CD8-positive, alpha-beta memory T cell (primary cell): ENCODE measurements at regions not wholly inside any gene's neighbourhood (a gene's known extent, or its start where the extent isn't known, plus 50 kb on each side); places are given as distances from the start of the nearest gene placed in this dataset.

ENCODE experiments used
- CTCF ChIA-PET: fragments of 350-600 bp; sonication (Branson Sonifier 250); formaldehyde crosslinking; loops from one replicate; lab custom pipeline; 2021; ENCODE audit warnings: antibody characterized with exemption; lab: Charles Lee
- POLR2A ChIA-PET: fragments of 350-600 bp; sonication (Branson Sonifier 250); formaldehyde crosslinking; loops from one replicate; lab custom pipeline; 2021; ENCODE audit warnings: antibody characterized with exemption; lab: Charles Lee
- DNase-seq, 5 donors: peaks; one replicate each; pipeline versions ENCODE4 v3.0.0 to v3.0.0-alpha.2; 2020 to 2022; ENCODE audit warnings: mixed read lengths in 1 of 5
- H3K27ac ChIP-seq: one replicate; pipeline ENCODE4 v1.7.0; 2013; ENCODE audit warnings: low read depth, mild to moderate bottlenecking, low read length, moderate library complexity
- H3K27me3 ChIP-seq: 2 replicates; pipeline ENCODE4 v1.7.0; 2013; ENCODE audit warnings: low read length, mild to moderate bottlenecking; ENCODE audit not compliant: insufficient read depth, poor library complexity, severe bottlenecking
- H3K36me3 ChIP-seq: 2 replicates; pipeline ENCODE4 v1.7.0; 2013; ENCODE audit warnings: mild to moderate bottlenecking, low read length, moderate library complexity; ENCODE audit not compliant: insufficient read depth
- H3K4me1 ChIP-seq: 2 replicates; pipeline ENCODE4 v1.7.0; 2013; ENCODE audit warnings: mild to moderate bottlenecking, low read length, moderate library complexity; ENCODE audit not compliant: insufficient read depth
- H3K4me3 ChIP-seq: 2 replicates; pipeline ENCODE4 v1.7.0; 2013; ENCODE audit warnings: mild to moderate bottlenecking, low read length
- H3K9me3 ChIP-seq: 2 replicates; pipeline ENCODE4 v1.7.0; 2013; ENCODE audit warnings: mild to moderate bottlenecking, low read length
- H3K27ac Mint-ChIP-seq, 8 donors: one replicate each; pipeline ENCODE4 v1.8.0; 2020 to 2021; ENCODE audit warnings: mixed read lengths in 8 of 8, mild to moderate bottlenecking in 6 of 8, inconsistent platforms in 3 of 8, moderate library complexity in 3 of 8
- H3K27me3 Mint-ChIP-seq, 2 donors: one replicate each; pipeline ENCODE4 v1.8.0; 2020 to 2021; ENCODE audit warnings: mixed read lengths in 2 of 2, mild to moderate bottlenecking in 1 of 2, moderate library complexity in 1 of 2
- H3K36me3 Mint-ChIP-seq, 3 donors: one replicate each; pipeline ENCODE4 v1.8.0; 2020 to 2021; ENCODE audit warnings: mixed read lengths in 3 of 3, inconsistent platforms in 1 of 3, mild to moderate bottlenecking in 1 of 3
- H3K4me1 Mint-ChIP-seq, 3 donors: one replicate each; pipeline ENCODE4 v1.8.0; 2020 to 2021; ENCODE audit warnings: mixed read lengths in 3 of 3, inconsistent platforms in 1 of 3, mild to moderate bottlenecking in 1 of 3
- H3K4me3 Mint-ChIP-seq, 7 donors: one replicate each; pipeline ENCODE4 v1.8.0; 2020 to 2021; ENCODE audit warnings: mixed read lengths in 7 of 7, mild to moderate bottlenecking in 6 of 7, moderate library complexity in 4 of 7, inconsistent platforms in 2 of 7
- H3K9me3 Mint-ChIP-seq, 5 donors: one replicate each; pipeline ENCODE4 v1.8.0; 2020 to 2022; ENCODE audit warnings: mixed read lengths in 5 of 5, mild to moderate bottlenecking in 3 of 5, moderate library complexity in 2 of 5, inconsistent platforms in 1 of 5

DNA sequence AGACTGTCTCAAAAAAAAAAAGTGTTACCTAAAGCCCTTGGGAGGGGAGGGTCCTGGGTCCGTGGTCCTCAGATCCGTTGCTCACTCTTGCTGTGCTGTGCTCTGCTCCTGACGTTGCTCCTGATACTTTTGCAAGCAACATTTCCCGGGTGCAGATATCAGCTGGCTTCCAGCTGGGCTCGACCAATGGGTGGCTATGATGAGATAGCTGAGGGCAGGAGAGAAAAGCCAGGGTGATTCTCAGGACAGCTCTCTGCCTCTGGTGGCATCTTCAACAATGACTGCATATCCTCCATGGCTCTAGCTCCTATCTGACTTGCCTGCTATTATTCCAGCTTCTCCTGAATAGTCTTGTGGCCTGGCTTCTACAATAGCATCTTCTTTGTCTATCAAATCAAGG, 134.5 kb downstream of the RPS12 start:
- Histone ChIP-seq H3K9me3 (no peaks in the 10 kb centered on the region), H3K27ac (no peak overlapping the region), H3K36me3 (no peaks in the 10 kb centered on the region), H3K4me1 (no peaks in the 10 kb centered on the region), H3K27me3 (peaks cover 3% of the 10 kb centered on the region), H3K4me3 (no peak overlapping the region)
- DNase-seq, result no peak
- Mint-ChIP-seq H3K9me3 (no peaks in the 10 kb centered on the region), H3K36me3 (no peaks in the 10 kb centered on the region), H3K27ac (no peak overlapping the region), H3K4me1 (no peaks in the 10 kb centered on the region), H3K4me3 (peak overlapping the region in 1 of 7 donors; percentile 18), H3K27me3 (peaks cover 9 to 24% of the 10 kb centered on the region in 2 donors)
- POLR2A ChIA-PET, result no interaction called here
- CTCF ChIA-PET, result no interaction called here

DNA sequence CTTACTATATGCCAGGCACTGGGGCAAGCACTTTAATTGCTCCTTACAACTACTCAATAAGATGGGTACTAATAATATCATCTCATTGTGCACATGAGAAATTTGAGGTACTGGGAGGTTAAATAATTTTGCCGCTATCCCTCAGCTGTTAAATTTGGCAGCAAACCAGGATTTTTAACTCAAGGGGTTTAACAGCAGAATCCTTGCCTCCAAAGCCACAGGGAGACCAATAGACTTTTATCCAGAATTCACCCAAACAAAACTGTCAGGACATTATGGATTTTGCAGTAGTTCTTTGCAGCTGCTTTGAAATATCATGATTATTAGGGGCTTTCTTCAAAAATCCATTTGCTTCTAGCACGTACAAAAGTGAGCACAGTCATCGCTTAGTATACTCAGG, 136.2 kb downstream of the RPS12 start:
- Mint-ChIP-seq H3K4me1 (no peaks in the 10 kb centered on the region), H3K27ac (no peak overlapping the region), H3K36me3 (no peaks in the 10 kb centered on the region), H3K27me3 (peaks cover 7 to 22% of the 10 kb centered on the region in 2 donors), H3K4me3 (no peak overlapping the region), H3K9me3 (no peaks in the 10 kb centered on the region)
- Histone ChIP-seq H3K27ac (no peak overlapping the region), H3K4me1 (no peaks in the 10 kb centered on the region), H3K9me3 (no peaks in the 10 kb centered on the region), H3K4me3 (no peak overlapping the region), H3K27me3 (peaks cover 3% of the 10 kb centered on the region), H3K36me3 (no peaks in the 10 kb centered on the region)
- CTCF ChIA-PET, result interaction anchor here (1.0 kb wide), 1 partner anchor 8 kb away, joined by 3 read pairs; no protein-coding TSS in a partner anchor
- no peak for DNase-seq
- POLR2A ChIA-PET, result no interaction called here

DNA sequence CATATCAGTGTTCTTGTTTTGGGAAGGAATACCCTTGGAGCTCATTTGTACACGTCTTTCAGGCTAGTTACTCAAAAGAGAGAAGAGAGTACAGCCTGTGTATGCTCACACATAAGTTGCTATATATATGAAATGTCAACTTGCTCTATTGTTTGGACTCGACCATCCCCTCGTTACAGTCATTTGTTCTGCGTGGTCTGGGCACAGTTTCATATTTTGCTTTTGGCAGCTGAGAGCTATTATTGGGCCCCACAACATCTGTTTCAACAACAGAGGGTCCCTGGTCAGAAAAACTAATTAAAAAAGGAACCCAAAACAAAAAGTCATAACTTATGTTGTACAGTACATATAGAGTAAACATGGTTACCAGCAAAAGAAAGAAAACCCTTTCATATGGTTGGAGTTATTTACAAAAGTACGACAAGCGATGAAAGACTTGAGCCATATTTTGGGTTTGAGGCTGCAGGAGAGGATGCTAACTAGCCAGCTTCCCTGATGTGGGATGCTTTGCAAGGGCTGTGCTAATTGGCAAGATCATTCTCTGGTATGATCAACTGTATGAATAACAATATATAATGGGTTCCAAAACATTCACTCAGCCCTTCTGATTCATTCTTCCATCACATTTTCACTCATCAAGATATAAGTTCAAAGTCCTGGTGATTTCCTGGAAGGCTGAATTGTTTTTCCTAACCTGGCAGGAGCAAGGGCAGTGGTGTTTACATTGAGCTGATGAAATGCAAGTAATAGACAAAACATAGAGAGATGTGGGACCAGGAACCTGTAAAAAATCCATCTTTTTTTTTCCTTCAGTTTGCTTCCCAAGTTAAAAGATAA, 137.9 kb downstream of the RPS12 start:
- H3K9me3 ChIP-seq, result no peaks in the 10 kb centered on the region
- H3K36me3 ChIP-seq, result no peaks in the 10 kb centered on the region
- DNase-seq, result no peak
- no peaks in the 10 kb centered on the region for H3K4me1 ChIP-seq
- no peak overlapping the region for H3K27ac ChIP-seq
- Mint-ChIP-seq H3K27ac (no peak overlapping the region), H3K36me3 (no peaks in the 10 kb centered on the region), H3K9me3 (no peaks in the 10 kb centered on the region), H3K4me3 (no peak overlapping the region), H3K4me1 (no peaks in the 10 kb centered on the region), H3K27me3 (peaks cover 7 to 19% of the 10 kb centered on the region in 2 donors)
- ChIA-PET POLR2A (no interaction called here), CTCF (interaction anchor here (0.9 kb wide), 1 partner anchor 9 kb away, joined by 3 read pairs; no protein-coding TSS in a partner anchor)
- H3K27me3 ChIP-seq, result peaks cover 3% of the 10 kb centered on the region
- no peak overlapping the region for H3K4me3 ChIP-seq

DNA sequence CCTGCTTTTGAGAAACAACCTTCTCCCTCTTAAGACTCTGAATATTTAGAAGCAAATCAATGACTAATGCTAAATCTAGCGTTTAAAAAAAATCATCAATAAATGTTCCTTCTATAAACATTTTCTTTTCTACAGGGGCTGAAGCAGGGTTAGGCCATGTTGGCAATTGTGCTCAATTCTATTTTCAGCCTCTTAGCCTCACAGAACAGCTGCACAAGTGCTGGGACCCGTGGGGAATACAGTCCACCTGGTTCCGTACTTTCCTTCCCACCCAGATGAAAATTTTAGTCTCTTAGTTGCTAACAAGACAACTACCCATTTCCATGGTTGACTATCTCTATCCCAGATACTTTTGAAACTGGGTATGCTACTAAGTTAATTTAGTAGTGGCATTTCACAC, 138.6 kb downstream of the RPS12 start:
- Histone ChIP-seq H3K36me3 (no peaks in the 10 kb centered on the region), H3K4me1 (no peaks in the 10 kb centered on the region), H3K27me3 (peaks cover 6% of the 10 kb centered on the region), H3K27ac (no peak overlapping the region), H3K4me3 (no peak overlapping the region), H3K9me3 (no peaks in the 10 kb centered on the region)
- H3K27ac Mint-ChIP-seq, result no peak overlapping the region
- H3K36me3 Mint-ChIP-seq, result no peaks in the 10 kb centered on the region
- no peaks in the 10 kb centered on the region for H3K9me3 Mint-ChIP-seq
- DNase-seq, result no peak
- ChIA-PET CTCF (no interaction called here), POLR2A (no interaction called here)
- H3K4me3 Mint-ChIP-seq, result no peak overlapping the region
- peaks cover 5 to 25% of the 10 kb centered on the region in 2 donors for H3K27me3 Mint-ChIP-seq
- no peaks in the 10 kb centered on the region for H3K4me1 Mint-ChIP-seq

DNA sequence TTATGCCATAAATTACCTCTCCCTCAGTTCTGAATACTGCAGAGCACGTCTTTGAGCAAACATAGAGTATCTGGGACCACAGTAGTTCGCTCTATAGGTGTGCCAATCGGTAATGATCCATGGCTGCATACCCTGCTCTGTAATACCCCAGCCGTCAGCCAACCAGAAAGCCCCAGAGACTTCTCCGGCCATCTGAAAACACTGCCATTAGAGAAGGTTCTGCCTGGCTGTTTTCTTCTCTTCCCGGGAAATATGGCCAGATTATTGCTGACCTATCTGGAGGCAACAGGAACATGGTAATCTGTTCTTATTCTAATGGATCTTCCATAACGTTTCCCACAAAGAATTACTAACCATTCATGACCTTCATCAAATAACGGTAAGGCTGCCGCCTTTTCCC, 139.9 kb downstream of the RPS12 start:
- H3K27ac Mint-ChIP-seq, result no peak overlapping the region
- Histone ChIP-seq H3K9me3 (no peaks in the 10 kb centered on the region), H3K27ac (no peak overlapping the region), H3K36me3 (no peaks in the 10 kb centered on the region), H3K4me1 (no peaks in the 10 kb centered on the region), H3K27me3 (peaks cover 6% of the 10 kb centered on the region), H3K4me3 (no peak overlapping the region)
- H3K9me3 Mint-ChIP-seq, result no peaks in the 10 kb centered on the region
- H3K27me3 Mint-ChIP-seq, result peaks cover 5 to 34% of the 10 kb centered on the region in 2 donors
- H3K36me3 Mint-ChIP-seq, result no peaks in the 10 kb centered on the region
- no peaks in the 10 kb centered on the region for H3K4me1 Mint-ChIP-seq
- POLR2A ChIA-PET, result no interaction called here
- DNase-seq, result no peak
- CTCF ChIA-PET, result no interaction called here
- no peak overlapping the region for H3K4me3 Mint-ChIP-seq

DNA sequence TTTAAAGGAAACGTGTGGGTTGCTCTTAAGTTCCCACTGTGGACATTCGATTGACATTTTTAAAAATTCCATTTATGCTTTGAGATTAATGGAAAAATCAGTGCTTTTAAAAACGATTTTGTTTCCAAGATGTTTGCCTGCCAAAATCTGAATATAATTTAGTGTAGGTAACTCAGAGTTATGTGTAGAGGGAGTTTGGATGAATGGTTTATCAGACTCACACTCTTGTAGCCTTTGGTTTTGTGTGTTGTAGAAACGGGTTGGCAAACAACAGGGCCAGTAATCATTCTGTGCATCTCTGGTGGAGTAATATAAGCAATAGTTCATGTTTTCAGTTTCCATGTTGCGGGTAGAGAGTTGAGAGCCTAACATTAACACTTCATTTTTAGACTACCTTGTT, 140.6 kb downstream of the RPS12 start:
- no peak for DNase-seq
- Histone ChIP-seq H3K4me3 (no peak overlapping the region), H3K36me3 (no peaks in the 10 kb centered on the region), H3K9me3 (no peaks in the 10 kb centered on the region), H3K4me1 (no peaks in the 10 kb centered on the region), H3K27ac (no peak overlapping the region), H3K27me3 (peaks cover 6% of the 10 kb centered on the region)
- H3K36me3 Mint-ChIP-seq, result no peaks in the 10 kb centered on the region
- no peaks in the 10 kb centered on the region for H3K4me1 Mint-ChIP-seq
- no peak overlapping the region for H3K27ac Mint-ChIP-seq
- CTCF ChIA-PET, result no interaction called here
- POLR2A ChIA-PET, result no interaction called here
- no peaks in the 10 kb centered on the region for H3K9me3 Mint-ChIP-seq
- peaks cover 5 to 35% of the 10 kb centered on the region in 2 donors for H3K27me3 Mint-ChIP-seq
- H3K4me3 Mint-ChIP-seq, result no peak overlapping the region

DNA sequence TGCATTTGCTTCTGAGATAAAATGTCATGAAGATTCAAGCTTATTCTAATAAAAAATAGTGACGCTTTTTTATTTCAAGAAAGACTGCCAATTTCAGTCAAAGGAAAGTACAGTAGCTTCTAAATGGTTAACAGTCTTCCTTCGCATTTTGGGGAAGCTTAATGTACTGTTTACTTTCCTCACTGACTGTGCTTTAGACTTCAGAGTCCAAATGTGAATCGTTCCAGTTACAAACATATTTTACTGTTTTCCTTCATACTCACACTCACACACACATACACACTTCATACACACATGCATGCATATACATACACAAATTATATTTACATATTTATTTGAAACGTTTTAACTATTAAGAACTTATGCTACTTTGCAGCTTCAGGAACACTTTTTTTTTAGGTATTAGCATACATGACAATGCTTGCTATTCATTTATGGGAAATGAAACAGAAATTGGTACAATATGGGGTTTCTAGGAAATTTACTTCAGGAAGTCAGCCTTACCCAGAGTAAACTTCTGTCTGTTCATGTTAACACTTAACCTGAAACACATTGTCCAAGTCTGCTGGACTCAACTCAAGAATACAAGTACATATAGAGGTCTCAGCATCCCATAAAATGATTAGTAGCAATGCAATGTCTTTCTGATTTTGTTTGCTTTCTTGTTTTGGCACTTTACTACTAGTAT, 145.4 kb downstream of the RPS12 start:
- Mint-ChIP-seq H3K9me3 (no peaks in the 10 kb centered on the region), H3K4me1 (no peaks in the 10 kb centered on the region), H3K27me3 (peaks cover 17 to 50% of the 10 kb centered on the region in 2 donors), H3K27ac (no peak overlapping the region), H3K4me3 (no peak overlapping the region), H3K36me3 (no peaks in the 10 kb centered on the region)
- Histone ChIP-seq H3K36me3 (no peaks in the 10 kb centered on the region), H3K27me3 (peaks cover 11% of the 10 kb centered on the region), H3K4me1 (no peaks in the 10 kb centered on the region), H3K4me3 (no peak overlapping the region), H3K27ac (no peak overlapping the region), H3K9me3 (no peaks in the 10 kb centered on the region)
- POLR2A ChIA-PET, result no interaction called here
- no peak for DNase-seq
- CTCF ChIA-PET, result interaction anchor here (1.6 kb wide), 1 partner anchor 10 kb away, joined by 3 read pairs; no protein-coding TSS in a partner anchor

DNA sequence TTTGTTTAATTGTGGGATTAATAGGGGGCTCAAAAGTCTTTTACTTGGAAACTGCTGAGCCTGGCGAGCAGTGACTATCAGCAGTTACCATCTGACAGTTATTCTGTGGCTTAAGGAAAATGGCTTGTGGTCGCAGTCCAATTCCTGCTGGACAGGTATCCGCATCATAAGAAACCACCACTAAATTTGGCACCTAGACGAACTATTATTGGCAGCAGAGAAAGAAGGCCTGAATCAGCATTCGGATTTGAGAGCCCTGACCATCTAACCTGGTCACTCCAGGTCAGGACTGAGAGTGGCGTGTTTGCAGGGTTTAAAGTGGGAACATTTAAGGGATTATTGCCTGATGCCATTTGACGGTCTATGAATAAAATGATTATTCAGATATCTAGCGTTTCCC, 146.4 kb downstream of the RPS12 start:
- Mint-ChIP-seq H3K4me3 (no peak overlapping the region), H3K4me1 (no peaks in the 10 kb centered on the region), H3K27me3 (peaks cover 17 to 44% of the 10 kb centered on the region in 2 donors), H3K9me3 (no peaks in the 10 kb centered on the region), H3K27ac (no peak overlapping the region), H3K36me3 (no peaks in the 10 kb centered on the region)
- H3K9me3 ChIP-seq, result no peaks in the 10 kb centered on the region
- peaks cover 11% of the 10 kb centered on the region for H3K27me3 ChIP-seq
- H3K4me1 ChIP-seq, result no peaks in the 10 kb centered on the region
- H3K4me3 ChIP-seq, result no peak overlapping the region
- CTCF ChIA-PET, result interaction anchor here (1.4 kb wide), 1 partner anchor 9 kb away, joined by 3 read pairs; no protein-coding TSS in a partner anchor
- DNase-seq, result no peak
- H3K36me3 ChIP-seq, result no peaks in the 10 kb centered on the region
- H3K27ac ChIP-seq, result no peak overlapping the region
- POLR2A ChIA-PET, result no interaction called here
